AG04450 (cell line): ENCODE measurements at regions not wholly inside any gene's neighbourhood (a gene's known extent, or its start where the extent isn't known, plus 50 kb on each side); places are given as distances from the start of the nearest gene placed in this dataset.

Experiments
- CTCF ChIA-PET: fragments of 300-600, 350-600 bp; formaldehyde crosslinking; extraction: SDS; loops from one replicate; lab custom pipeline; 2022; ENCODE audit warnings: antibody characterized with exemption, inconsistent platforms; lab: Charles Lee
- POLR2A ChIA-PET: fragments of 350-600 bp; formaldehyde crosslinking; extraction: SDS; loops from one replicate; lab custom pipeline; 2021; ENCODE audit warnings: antibody characterized with exemption, inconsistent platforms; lab: Yijun Ruan, JAX
- DNase-seq: peaks from one replicate; pipeline ENCODE4 v3.0.0-alpha.2; 2011; ENCODE audit warnings: low read depth, low spot score
- H3K27ac ChIP-seq: one replicate; pipeline ENCODE4 v1.5.1; 2012; ENCODE audit warnings: low read depth, low read length, control low read depth
- H3K27me3 ChIP-seq: one replicate; pipeline ENCODE4 v1.6.0; 2012; ENCODE audit warnings: low read length; ENCODE audit not compliant: control insufficient read depth, insufficient read depth
- H3K4me3 ChIP-seq: 2 replicates; pipeline ENCODE4 v1.5.1; 2011; ENCODE audit warnings: mild to moderate bottlenecking, low read depth, low read length, control low read depth
- H3K9me3 ChIP-seq: 2 replicates; pipeline ENCODE4 v1.5.1; 2012; ENCODE audit warnings: low read length; ENCODE audit not compliant: control insufficient read depth, insufficient read depth
- CTCF ChIP-seq: IDR thresholded peaks from 2 replicates; pipeline ENCODE4 v1.5.1; 2011; ENCODE audit warnings: low read depth, low read length, control low read depth, inconsistent platforms

GRCh38 chr11:134742956-134743819 is 331.1 kb upstream of the B3GAT1 start:
- Histone ChIP-seq H3K4me3 (no peak overlapping the region), H3K27ac (no peak overlapping the region), H3K27me3 (no peaks in the 10 kb centered on the region), H3K9me3 (peaks cover 43% of the 10 kb centered on the region)
- POLR2A ChIA-PET = no interaction called here
- CTCF ChIA-PET = no interaction called here
- no peak for DNase-seq
- no peak for TF ChIP-seq CTCF

DNA sequence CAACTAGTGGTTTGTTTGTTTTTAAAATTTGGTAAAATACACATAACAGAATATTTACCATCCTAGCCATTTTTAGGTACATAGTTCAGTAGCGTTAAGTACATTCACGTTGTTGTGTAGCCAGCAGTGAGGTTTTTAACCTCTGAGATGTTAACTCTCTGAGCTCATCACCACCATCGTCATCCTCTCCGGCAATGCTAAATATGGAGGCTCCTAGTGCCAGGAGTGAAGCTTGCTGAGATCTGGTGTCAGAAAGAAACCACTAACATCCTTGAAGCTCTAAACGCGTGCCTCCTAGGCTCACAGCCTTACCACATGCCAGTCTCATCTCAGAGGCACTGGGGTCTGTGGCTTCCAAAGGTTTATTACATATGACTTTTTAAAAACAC is 330.2 kb upstream of the B3GAT1 start:
- TF ChIP-seq CTCF = no peak
- Histone ChIP-seq H3K27me3 (no peaks in the 10 kb centered on the region), H3K9me3 (peaks cover 50% of the 10 kb centered on the region), H3K27ac (no peak overlapping the region), H3K4me3 (no peak overlapping the region)
- no peak for DNase-seq
- ChIA-PET POLR2A (no interaction called here), CTCF (no interaction called here)

GRCh38 chr11:134741453-134742223 is 329.6 kb upstream of the B3GAT1 start:
- CTCF ChIA-PET = no interaction called here
- POLR2A ChIA-PET = no interaction called here
- Histone ChIP-seq H3K4me3 (no peak overlapping the region), H3K9me3 (peaks cover 55% of the 10 kb centered on the region), H3K27ac (no peak overlapping the region), H3K27me3 (no peaks in the 10 kb centered on the region)
- no peak for TF ChIP-seq CTCF
- no peak for DNase-seq

DNA sequence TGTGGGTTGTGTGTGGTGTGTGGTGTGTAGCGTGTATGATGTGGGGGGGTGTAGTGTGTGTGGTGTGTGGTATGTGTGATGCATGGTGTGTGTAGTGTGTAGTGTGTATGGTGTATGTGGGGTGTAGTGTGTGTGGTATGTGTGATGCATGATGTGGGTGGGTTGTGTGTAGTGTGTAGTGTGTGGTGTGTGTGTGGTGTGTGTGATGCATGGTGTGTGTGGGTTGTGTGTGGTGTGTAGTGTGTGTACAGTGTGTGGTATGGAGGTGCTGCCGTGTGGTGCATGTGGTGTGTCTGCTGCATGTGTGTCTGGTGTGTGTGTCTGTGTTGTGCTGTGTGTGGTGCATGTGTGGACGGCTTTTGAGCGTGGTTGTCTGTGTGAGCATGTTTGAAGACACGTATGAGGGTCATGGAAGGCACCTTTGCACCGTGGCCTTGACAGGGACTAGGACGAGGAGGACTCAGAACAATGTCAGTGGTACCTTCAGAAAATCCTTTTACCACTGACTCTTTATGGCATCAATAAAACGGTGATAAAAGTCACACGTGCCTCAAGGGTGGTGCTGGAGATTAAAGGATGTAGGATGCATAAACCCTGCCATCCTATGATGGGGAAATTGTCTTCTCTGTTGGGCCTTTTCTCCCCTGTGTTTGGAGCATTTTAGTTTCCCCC is 328.7 kb upstream of the B3GAT1 start:
- POLR2A ChIA-PET = no interaction called here
- H3K27ac ChIP-seq = no peak overlapping the region
- CTCF ChIA-PET = no interaction called here

More for the DNA sequence above, 328.7 kb upstream of the B3GAT1 start:
- Histone ChIP-seq H3K27me3 (no peaks in the 10 kb centered on the region), H3K9me3 (peaks cover 64% of the 10 kb centered on the region), H3K4me3 (no peak overlapping the region)
- no peak for DNase-seq
- TF ChIP-seq CTCF = no peak
